K562 (cell line): ENCODE measurements at regions not wholly inside any gene's neighbourhood (a gene's known extent, or its start where the extent isn't known, plus 50 kb on each side); places are given as distances from the start of the nearest gene placed in this dataset.

Source experiments
- ATAC-seq: fragments of 200-7000 bp; cut with Tn5 transposase; 3 replicates; pipeline ENCODE4 v1.9.1; 2020; ENCODE audit warnings: moderate library complexity
- BruUV-seq: library from RNA; stranded (reverse); fragments of 400-500 nt; replicated peaks from 2 replicates; lab custom pipeline; 2021; lab: Mats Ljungman, UMichigan
- CTCF ChIA-PET: fragments of 300-600 bp; formaldehyde crosslinking; extraction: SDS; loops from one replicate; lab custom pipeline; 2021; ENCODE audit warnings: low intra/inter-chr PET ratio; lab: Yijun Ruan, JAX
- POLR2A ChIA-PET: fragments of 300-600, 350-650 bp; sonication (Branson Sonifier 250); formaldehyde crosslinking; extraction: SDS; loops from one replicate; lab custom pipeline; 2021; ENCODE audit warnings: antibody characterized with exemption, inconsistent platforms; lab: Yijun Ruan, JAX
- DNase-seq, 4 experiments: peaks; one replicate each; pipeline versions ENCODE4 v3.0.0 to v3.0.0-alpha.2; 2011 to 2018; ENCODE audit warnings: low spot score in 3 of 4, mixed read lengths in 3 of 4; ENCODE audit errors: extremely low read depth in 1 of 4
- FAIRE-seq: peaks from 2 replicates; lab custom pipeline; 2011; peaks lifted over from hg19 to GRCh38; lab: Jason Lieb, UNC
- H2AFZ ChIP-seq: 2 replicates; pipeline ENCODE4 v1.6.0; 2011; ENCODE audit warnings: low read depth, low read length, control low read depth, inconsistent platforms
- H3K27ac ChIP-seq: fragments of 200-600 bp; 3 replicates; pipeline ENCODE4 v1.8.0; 2011; ENCODE audit warnings: low read depth, mild to moderate bottlenecking, control low read depth, inconsistent platforms, low read length, moderate library complexity, mixed read lengths; ENCODE audit errors: extremely low read depth
- H3K27me3 ChIP-seq, 2 experiments: fragments of 300-600 bp in 1 of 2; 2 replicates in 1 of 2; 3 replicates in 1 of 2; pipeline versions ENCODE4 v1.6.0 to v1.8.0; 2011; ENCODE audit warnings: inconsistent platforms in 2 of 2, low read length in 2 of 2, mild to moderate bottlenecking in 1 of 2, mixed read lengths in 1 of 2, moderate library complexity in 1 of 2; ENCODE audit not compliant: control insufficient read depth in 2 of 2, insufficient read depth in 2 of 2
- H3K36me3 ChIP-seq: fragments of 300-600 bp; 3 replicates; pipeline ENCODE4 v1.8.0; 2011; ENCODE audit warnings: mild to moderate bottlenecking, low read length, inconsistent platforms; ENCODE audit not compliant: control insufficient read depth, insufficient read depth
- H3K4me1 ChIP-seq, 2 experiments: fragments of 200-600 bp in 1 of 2; replicated peaks in 1 of 2; 2 replicates in 1 of 2; 3 replicates in 1 of 2; pipeline versions ENCODE4 v1.5.1 to v1.8.0; 2011; ENCODE audit warnings: inconsistent platforms in 2 of 2, low read length in 2 of 2, mild to moderate bottlenecking in 1 of 2, mixed read lengths in 1 of 2, moderate library complexity in 1 of 2; ENCODE audit not compliant: control insufficient read depth in 2 of 2, insufficient read depth in 2 of 2
- H3K4me2 ChIP-seq: 2 replicates; pipeline ENCODE4 v1.6.1; 2011; ENCODE audit warnings: low read length, control low read depth, inconsistent platforms, mixed read lengths; ENCODE audit not compliant: insufficient read depth
- H3K4me3 ChIP-seq: fragments of 200-600 bp; sonication (generic), shearing (Covaris generic); 2 replicates; pipeline ENCODE4 v1.5.1; 2016; ENCODE audit warnings: control low read depth, inconsistent platforms
- H3K79me2 ChIP-seq: fragments of 200-600 bp; 3 replicates; pipeline ENCODE4 v1.8.0; 2011; ENCODE audit warnings: low read length, inconsistent platforms; ENCODE audit not compliant: control insufficient read depth, insufficient read depth
- H3K9ac ChIP-seq, 2 experiments: 2 replicates each; pipeline versions ENCODE4 v1.6.0 to v1.6.1; 2011; ENCODE audit warnings: low read depth in 2 of 2, low read length in 2 of 2, control low read depth in 1 of 2, inconsistent platforms in 1 of 2, mild to moderate bottlenecking in 1 of 2, mixed read lengths in 1 of 2; ENCODE audit not compliant: insufficient read depth in 1 of 2
- H3K9me1 ChIP-seq: one replicate; pipeline ENCODE4 v1.6.0; 2011; ENCODE audit warnings: inconsistent platforms, mild to moderate bottlenecking, low read length, moderate library complexity; ENCODE audit not compliant: control insufficient read depth, insufficient read depth
- H3K9me3 ChIP-seq: replicated peaks from 2 replicates; pipeline ENCODE4 v1.5.1; 2011; ENCODE audit warnings: low read depth, low read length, inconsistent platforms; ENCODE audit not compliant: control insufficient read depth, insufficient read depth
- H4K20me1 ChIP-seq: replicated peaks from 2 replicates; pipeline ENCODE4 v1.6.1; 2011; ENCODE audit warnings: low read length, inconsistent platforms, mixed read lengths; ENCODE audit not compliant: control insufficient read depth, insufficient read depth
- DMBX1 ChIP-seq: fragments of 250-450 bp; sonication (Bioruptor Pico); IDR thresholded peaks from 2 replicates; pipeline ENCODE4 v1.8.0; 2022; ENCODE audit warnings: inconsistent platforms, mild to moderate bottlenecking, moderate library complexity, borderline replicate concordance
- RFX7 ChIP-seq: fragments of 250-450 bp; sonication (Bioruptor Pico); IDR thresholded peaks from 2 replicates; pipeline ENCODE4 v1.5.1; 2021; ENCODE audit warnings: mild to moderate bottlenecking
- SLC30A9 ChIP-seq: fragments of 250-450 bp; sonication (Bioruptor Pico); IDR thresholded peaks from 2 replicates; pipeline ENCODE4 v1.8.0; 2022; ENCODE audit warnings: mild to moderate bottlenecking, moderate library complexity
- ZNF282 ChIP-seq: sonication (generic); formaldehyde crosslinking; IDR thresholded peaks from 2 replicates; pipeline ENCODE4 v1.8.1; 2023; ENCODE audit warnings: missing genetic modification reagents
- ZNF551 ChIP-seq: fragments of 250-450 bp; sonication (Bioruptor Pico); IDR thresholded peaks from 2 replicates; pipeline ENCODE4 v1.5.0; 2021; ENCODE audit warnings: mild to moderate bottlenecking, moderate library complexity
- WGBS: fragments of 100-300 bp; shearing (Covaris generic); methylation state at CpG from one replicate; pipeline ENCODE4 v1.1.6; 2016; ENCODE audit warnings: low coverage, mixed read lengths; ENCODE audit not compliant: insufficient coverage; ENCODE audit errors: missing lambda C conversion rate; 5-methylcytosine and 5-hydroxymethylcytosine counted together
- in situ Hi-C: fragments of 300-500 bp; cut with MboI; formaldehyde crosslinking; loops from 4 replicates; pipeline ENCODE4 v1.15.0; 2018; ENCODE audit warnings: inconsistent platforms, mixed read lengths
- intact Hi-C: fragments of 100-400 bp; cut with micrococcal nuclease; formaldehyde crosslinking; loops from 2 replicates; pipeline ENCODE4 v1.14.2; 2022

DNA sequence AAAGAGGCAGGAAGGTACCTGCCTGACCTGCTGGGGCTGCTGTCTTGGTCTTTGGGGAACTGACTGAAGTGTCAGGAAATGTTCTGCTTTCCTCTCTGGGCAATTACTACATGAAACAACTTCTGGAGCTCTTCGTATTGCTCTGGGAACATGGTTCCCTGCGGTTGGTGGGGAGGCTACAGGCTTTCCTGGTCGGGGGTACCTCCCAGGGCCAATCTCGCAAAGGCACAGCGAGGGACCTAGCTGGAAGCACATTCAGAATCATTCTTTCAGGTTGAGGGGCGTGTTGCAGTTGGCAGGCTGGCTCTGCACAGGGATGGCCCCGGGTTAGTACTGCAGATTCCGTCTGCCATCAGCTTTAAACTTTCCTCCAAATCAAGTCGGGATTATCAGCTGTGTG, 88.9 kb upstream of the RANBP3L start:
- CTCF ChIA-PET: no interaction called here
- no peaks in the 10 kb centered on the region for H3K9me1 ChIP-seq
- no peaks in the 10 kb centered on the region for H3K36me3 ChIP-seq
- no peaks in the 10 kb centered on the region; a peak in 2 of 5 replicates for H3K4me1 ChIP-seq
- no TSS peak for BruUV-seq
- H3K27me3 ChIP-seq: no peaks in the 10 kb centered on the region; a peak in 1 of 5 replicates
- DNase-seq: no peak
- H3K79me2 ChIP-seq: no peaks in the 10 kb centered on the region
- TF ChIP-seq SLC30A9 (CRISPR knock-in tag) (no peak), DMBX1 (CRISPR knock-in tag) (0 out of 2 replicates have a peak, but pooled peaks have one; percentile 29)
- intact Hi-C loops: loop anchor here (10.0 kb wide), 1 partner anchor 216 kb away; no protein-coding TSS in a partner anchor
- no peak overlapping the region for H3K4me3 ChIP-seq
- no peaks in the 10 kb centered on the region for H3K9me3 ChIP-seq
- no peak overlapping the region; the same call in 1 of the 2 replicates for H3K4me2 ChIP-seq
- in situ Hi-C loops: no loop called here
- ATAC-seq: peak; percentile 27; the same call in 2 of the 3 replicates
- H3K9ac ChIP-seq: peak overlapping the region in 1 of 2 experiments; percentile 59; a peak in 1 of 4 replicates
- POLR2A ChIA-PET: interaction anchor here (0.8 to 1.4 kb wide), 4 partner anchors 8 to 300 kb away, joined by 3 read pairs; no protein-coding TSS in a partner anchor
- no peak for FAIRE-seq
- peak overlapping the region; percentile 56 for H2AFZ ChIP-seq
- 9% methylated on average over 9 of the region's 9 CpGs for WGBS
- no peak overlapping the region for H3K27ac ChIP-seq
- H4K20me1 ChIP-seq: no peaks in the 10 kb centered on the region

DNA sequence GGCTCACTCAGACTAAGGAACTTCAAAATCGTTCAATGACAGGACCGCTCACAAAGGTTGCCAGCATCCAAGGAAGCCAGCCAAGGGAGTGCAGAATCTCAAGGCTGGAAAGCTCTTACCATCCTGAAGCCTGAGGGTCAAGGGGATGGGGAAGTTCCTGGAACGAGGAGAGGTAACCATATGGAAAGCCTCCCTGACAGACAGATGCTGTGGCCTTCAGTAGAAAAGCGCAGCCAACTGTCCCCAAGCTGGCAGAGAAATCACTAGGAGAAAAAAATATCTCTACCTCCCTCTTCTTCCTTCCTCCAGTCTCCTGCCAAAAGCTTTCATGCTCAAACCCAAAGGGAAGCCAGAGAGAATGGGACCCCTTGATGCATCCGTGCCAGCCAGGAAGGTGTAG, 90.5 kb upstream of the RANBP3L start:
- H3K4me3 ChIP-seq: no peak overlapping the region
- FAIRE-seq: no peak
- no peaks in the 10 kb centered on the region for H3K9me3 ChIP-seq
- POLR2A ChIA-PET: interaction anchor here (0.5 kb wide), 1 partner anchor 10 kb away, joined by 4 read pairs; no protein-coding TSS in a partner anchor
- TF ChIP-seq ZNF282 (CRISPR knock-in tag): no peak
- TF ChIP-seq RFX7 (CRISPR knock-in tag): no peak
- no peak for TF ChIP-seq ZNF551
- TF ChIP-seq, all 486 proteins: peak for 0
- CTCF ChIA-PET: no interaction called here
- intact Hi-C loops (loop anchor here (10.0 kb wide), 1 partner anchor 217 kb away; no protein-coding TSS in a partner anchor), in situ Hi-C loops (no loop called here)
- BruUV-seq: no TSS peak
- ATAC-seq: no peak
- Histone ChIP-seq H2AFZ (0 out of 2 replicates have a peak overlapping the region, but pooled peaks have one; percentile 56), H3K4me1 (no peaks in the 10 kb centered on the region; a peak in 2 of 5 replicates), H3K27me3 (no peaks in the 10 kb centered on the region; a peak in 1 of 5 replicates), H3K79me2 (no peaks in the 10 kb centered on the region), H3K27ac (no peak overlapping the region), H3K4me2 (no peak overlapping the region), H3K36me3 (no peaks in the 10 kb centered on the region), H4K20me1 (no peaks in the 10 kb centered on the region), H3K9me1 (no peaks in the 10 kb centered on the region), H3K9ac (no peak overlapping the region)
- 28% methylated on average over 5 of the region's 5 CpGs for WGBS
- no peak for DNase-seq
